Calu3 (cell line): ENCODE measurements at regions not wholly inside any gene's neighbourhood (a gene's known extent, or its start where the extent isn't known, plus 50 kb on each side); places are given as distances from the start of the nearest gene placed in this dataset.

ENCODE experiments used
- BruUV-seq: library from RNA; stranded (reverse); fragments of 400-500 nt; replicated peaks from 2 replicates; lab custom pipeline; 2021; lab: Mats Ljungman, UMichigan
- CTCF ChIA-PET: fragments of 300-600 bp; sonication (Branson Sonifier 250); formaldehyde crosslinking; loops from one replicate; lab custom pipeline; 2022; ENCODE audit warnings: antibody characterized with exemption; lab: Charles Lee
- DNase-seq: peaks from one replicate; pipeline ENCODE4 v3.0.0; 2022
- H3K27ac Mint-ChIP-seq: one replicate; pipeline ENCODE4 v1.8.0; 2022; ENCODE audit warnings: mixed read lengths; ENCODE audit not compliant: unreplicated experiment
- H3K27me3 Mint-ChIP-seq: one replicate; pipeline ENCODE4 v1.8.0; 2022; ENCODE audit warnings: mixed read lengths; ENCODE audit not compliant: unreplicated experiment
- H3K36me3 Mint-ChIP-seq: one replicate; pipeline ENCODE4 v1.8.0; 2022; ENCODE audit warnings: mild to moderate bottlenecking, moderate library complexity, mixed read lengths; ENCODE audit not compliant: insufficient read depth, unreplicated experiment
- H3K4me1 Mint-ChIP-seq: one replicate; pipeline ENCODE4 v1.8.0; 2022; ENCODE audit warnings: mild to moderate bottlenecking, low read depth, mixed read lengths; ENCODE audit not compliant: unreplicated experiment
- H3K4me3 Mint-ChIP-seq: one replicate; pipeline ENCODE4 v1.8.0; 2022; ENCODE audit warnings: mild to moderate bottlenecking, low read depth, moderate library complexity, mixed read lengths; ENCODE audit not compliant: unreplicated experiment
- H3K9me3 Mint-ChIP-seq: one replicate; pipeline ENCODE4 v1.8.0; 2022; ENCODE audit warnings: low read depth, mixed read lengths; ENCODE audit not compliant: unreplicated experiment
- intact Hi-C: fragments of 100-400 bp; cut with micrococcal nuclease; formaldehyde crosslinking; loops from one replicate; pipeline ENCODE4 v1.10.0; 2022; ENCODE audit not compliant: unreplicated experiment
- TF ChIP-seq, protein P1 (sequence below): fragments of 200-600 bp; IDR thresholded peaks from one replicate; pipeline ENCODE4 v1.8.0; 2022; ENCODE audit warnings: antibody characterized with exemption; ENCODE audit not compliant: unreplicated experiment

DNA sequence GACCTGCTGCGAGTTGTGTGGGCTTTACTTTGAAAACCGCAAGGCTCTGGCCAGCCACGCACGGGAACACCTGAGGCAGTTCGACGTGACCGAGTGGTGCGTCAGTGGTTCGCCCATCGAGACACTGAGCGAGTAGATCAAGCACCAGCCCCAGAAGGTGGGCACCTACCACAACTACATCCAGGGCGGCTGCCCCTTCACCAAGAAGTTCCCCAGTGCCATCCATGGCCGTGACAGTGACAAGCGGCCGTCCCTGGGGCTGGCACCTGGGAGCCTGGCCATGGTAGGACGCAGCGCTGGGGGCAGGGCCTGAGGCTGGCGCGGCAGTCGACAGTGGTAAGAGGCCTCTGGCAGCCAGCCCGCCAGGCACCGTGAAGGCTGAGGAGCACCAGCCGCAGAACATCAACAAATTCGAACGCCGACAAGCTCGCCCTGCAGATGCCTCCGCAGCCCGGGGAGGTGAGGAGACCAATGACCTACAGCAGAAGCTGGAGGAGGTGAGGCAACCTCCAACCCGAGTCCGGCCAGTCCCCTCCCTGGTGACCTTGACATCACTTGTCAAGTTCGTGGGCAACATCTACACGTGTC, 545.2 kb upstream of the CCDC179 start:
- H3K36me3 Mint-ChIP-seq = no peaks in the 10 kb centered on the region
- H3K4me1 Mint-ChIP-seq = no peaks in the 10 kb centered on the region
- CTCF ChIA-PET = no interaction called here
- peaks cover 2% of the 10 kb centered on the region for H3K9me3 Mint-ChIP-seq
- TF ChIP-seq, protein P1, sequence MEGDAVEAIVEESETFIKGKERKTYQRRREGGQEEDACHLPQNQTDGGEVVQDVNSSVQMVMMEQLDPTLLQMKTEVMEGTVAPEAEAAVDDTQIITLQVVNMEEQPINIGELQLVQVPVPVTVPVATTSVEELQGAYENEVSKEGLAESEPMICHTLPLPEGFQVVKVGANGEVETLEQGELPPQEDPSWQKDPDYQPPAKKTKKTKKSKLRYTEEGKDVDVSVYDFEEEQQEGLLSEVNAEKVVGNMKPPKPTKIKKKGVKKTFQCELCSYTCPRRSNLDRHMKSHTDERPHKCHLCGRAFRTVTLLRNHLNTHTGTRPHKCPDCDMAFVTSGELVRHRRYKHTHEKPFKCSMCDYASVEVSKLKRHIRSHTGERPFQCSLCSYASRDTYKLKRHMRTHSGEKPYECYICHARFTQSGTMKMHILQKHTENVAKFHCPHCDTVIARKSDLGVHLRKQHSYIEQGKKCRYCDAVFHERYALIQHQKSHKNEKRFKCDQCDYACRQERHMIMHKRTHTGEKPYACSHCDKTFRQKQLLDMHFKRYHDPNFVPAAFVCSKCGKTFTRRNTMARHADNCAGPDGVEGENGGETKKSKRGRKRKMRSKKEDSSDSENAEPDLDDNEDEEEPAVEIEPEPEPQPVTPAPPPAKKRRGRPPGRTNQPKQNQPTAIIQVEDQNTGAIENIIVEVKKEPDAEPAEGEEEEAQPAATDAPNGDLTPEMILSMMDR = no peak
- no peaks in the 10 kb centered on the region for H3K27me3 Mint-ChIP-seq
- BruUV-seq = no TSS peak
- no peak overlapping the region for H3K27ac Mint-ChIP-seq
- intact Hi-C loops = no loop called here
- DNase-seq = no peak
- H3K4me3 Mint-ChIP-seq = no peak overlapping the region

DNA sequence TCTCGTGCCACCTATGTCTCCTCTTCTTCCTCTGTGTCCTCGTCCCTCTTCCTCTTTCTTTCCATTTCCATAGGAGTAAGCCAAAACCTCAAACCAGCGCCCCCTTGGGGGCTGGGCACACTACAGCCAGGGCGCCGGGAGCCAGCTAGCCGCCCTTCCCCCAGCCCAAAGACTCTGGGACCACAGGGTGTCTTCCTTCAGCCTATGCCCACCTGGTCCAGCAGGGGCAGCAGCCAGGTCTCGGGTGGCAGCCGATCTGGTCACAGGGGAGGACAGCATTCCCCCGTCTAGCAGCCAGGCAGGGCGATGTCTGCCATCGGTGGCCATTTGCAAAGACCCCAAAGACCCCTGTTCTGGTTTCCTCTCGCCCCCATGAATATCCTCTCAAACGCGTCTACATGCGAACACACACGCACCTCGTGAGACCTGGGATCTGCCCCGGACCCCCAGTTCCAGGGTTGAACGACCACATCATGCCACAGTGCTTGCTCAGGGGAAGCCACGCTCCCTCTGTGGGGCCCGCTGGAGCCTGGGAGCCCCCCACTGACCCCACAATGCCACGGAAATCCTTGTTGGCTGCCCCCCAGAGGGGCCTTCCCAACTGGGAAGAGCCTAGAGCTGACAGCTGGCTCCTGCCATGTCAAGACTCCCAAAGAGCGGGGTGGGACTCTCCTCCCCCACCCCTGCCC, 546.0 kb upstream of the CCDC179 start:
- BruUV-seq = no TSS peak
- H3K9me3 Mint-ChIP-seq = peaks cover 8% of the 10 kb centered on the region
- H3K36me3 Mint-ChIP-seq = no peaks in the 10 kb centered on the region
- CTCF ChIA-PET = no interaction called here
- TF ChIP-seq, protein P1 = no peak
- no peak overlapping the region for H3K4me3 Mint-ChIP-seq
- H3K27me3 Mint-ChIP-seq = no peaks in the 10 kb centered on the region
- DNase-seq = no peak
- H3K27ac Mint-ChIP-seq = no peak overlapping the region
- intact Hi-C loops = no loop called here
- no peaks in the 10 kb centered on the region for H3K4me1 Mint-ChIP-seq

DNA sequence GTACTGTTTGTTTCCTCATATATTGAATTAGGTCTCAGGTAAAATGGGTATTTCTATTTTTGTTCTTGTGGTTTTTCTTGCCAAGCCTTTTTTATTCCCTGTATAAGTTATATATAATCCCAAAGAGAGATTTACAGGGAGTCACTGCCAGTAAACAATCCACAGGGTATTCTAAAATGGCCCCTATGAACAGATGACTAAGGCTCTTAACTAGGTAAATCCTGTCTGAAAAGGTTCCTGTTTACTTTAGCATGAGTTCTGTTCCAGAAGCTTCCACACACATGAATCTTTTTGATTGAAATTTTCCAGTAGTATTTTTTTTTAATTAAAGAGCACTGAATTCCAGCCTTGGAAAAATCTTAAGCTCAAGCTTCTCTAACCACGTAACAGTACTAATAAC, 552.8 kb upstream of the CCDC179 start:
- H3K27ac Mint-ChIP-seq = no peak overlapping the region
- TF ChIP-seq, protein P1 = no peak
- intact Hi-C loops = no loop called here
- no peaks in the 10 kb centered on the region for H3K27me3 Mint-ChIP-seq
- CTCF ChIA-PET = no interaction called here
- H3K9me3 Mint-ChIP-seq = peaks cover 9% of the 10 kb centered on the region
- no TSS peak for BruUV-seq
- H3K4me3 Mint-ChIP-seq = no peak overlapping the region
- DNase-seq = no peak
- H3K4me1 Mint-ChIP-seq = no peaks in the 10 kb centered on the region
- H3K36me3 Mint-ChIP-seq = no peaks in the 10 kb centered on the region

DNA sequence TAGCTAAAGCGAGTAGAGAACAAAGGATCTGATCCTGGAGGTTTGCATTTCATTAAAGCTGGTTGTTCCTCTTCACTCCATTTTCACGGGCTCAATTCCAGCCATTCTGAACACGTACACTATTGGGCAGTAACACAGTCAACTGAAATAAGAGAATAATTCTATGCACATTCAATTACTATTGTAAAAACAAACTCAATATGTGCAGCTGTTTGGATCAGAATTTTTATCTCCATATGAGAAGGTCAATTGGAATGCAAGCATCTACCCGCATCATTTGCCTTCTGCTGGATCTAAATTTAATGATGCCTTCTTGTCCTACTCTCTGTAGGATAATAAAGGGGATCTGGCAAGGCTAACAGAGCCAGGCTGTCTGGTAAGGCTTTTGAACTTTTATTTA, 562.8 kb upstream of the CCDC179 start:
- TF ChIP-seq, protein P1 = no peak
- Mint-ChIP-seq H3K27ac (no peak overlapping the region), H3K4me1 (no peaks in the 10 kb centered on the region), H3K36me3 (no peaks in the 10 kb centered on the region), H3K4me3 (no peak overlapping the region), H3K27me3 (no peaks in the 10 kb centered on the region), H3K9me3 (peaks cover 4% of the 10 kb centered on the region)
- CTCF ChIA-PET = no interaction called here
- intact Hi-C loops = no loop called here
- BruUV-seq = no TSS peak
- DNase-seq = no peak
